SIG-M5 treated with dmso at 0.1 percent for 504 hours (cell line): ENCODE measurements at regions not wholly inside any gene's neighbourhood (a gene's known extent, or its start where the extent isn't known, plus 50 kb on each side); places are given as distances from the start of the nearest gene placed in this dataset.

Experiments used
- DNase-seq: peaks from one replicate; lab custom pipeline; 2025; ENCODE audit not compliant: unreplicated experiment; lab: John Stamatoyannopoulos, UW

DNA sequence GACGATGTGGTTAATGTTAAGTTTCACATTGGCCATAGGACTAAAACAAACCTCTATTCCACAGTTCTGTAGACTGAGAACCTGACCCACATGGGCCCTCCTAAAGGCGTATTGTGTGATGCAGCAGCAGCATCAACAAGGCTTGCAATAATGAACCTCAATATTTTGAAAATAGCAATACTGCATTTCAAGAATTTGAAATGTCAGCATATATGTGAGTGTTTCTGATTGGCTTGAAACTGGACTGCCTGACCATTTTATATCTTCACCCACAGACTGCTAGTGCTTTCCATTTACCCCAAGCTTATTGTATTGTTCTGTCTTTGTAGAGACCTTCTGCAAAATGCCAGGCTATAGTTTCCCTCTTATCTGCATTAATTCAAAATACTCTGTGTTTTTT, 1122.3 kb downstream of the IGSF11 start:
- DNase-seq: no peak

DNA sequence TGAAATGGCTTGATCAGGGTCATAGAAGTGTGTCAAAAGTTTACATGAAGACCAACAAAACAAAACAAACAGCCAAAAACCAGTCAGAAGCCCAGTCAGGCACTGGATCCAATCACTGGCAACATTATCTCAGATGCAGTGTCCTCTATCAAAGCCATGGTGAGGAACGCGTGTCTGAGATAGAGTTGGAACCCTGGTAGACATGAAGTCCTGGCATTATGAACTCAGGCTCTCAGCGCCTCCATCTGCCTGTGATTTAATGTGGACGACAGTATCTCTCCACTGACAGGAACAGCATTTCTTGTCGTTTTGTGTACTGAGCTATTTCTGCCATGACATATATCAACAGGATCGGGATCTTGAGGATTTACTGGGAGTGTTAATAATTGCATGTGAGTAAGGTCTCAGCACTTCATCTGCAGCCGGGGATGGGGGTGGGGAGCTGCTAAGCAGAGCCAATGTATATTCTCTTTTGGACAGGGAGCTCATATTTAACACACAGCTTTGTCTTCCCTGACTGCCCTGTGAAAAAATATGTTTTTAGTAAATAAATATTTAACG, 1120.0 kb downstream of the IGSF11 start:
- no peak for DNase-seq

DNA sequence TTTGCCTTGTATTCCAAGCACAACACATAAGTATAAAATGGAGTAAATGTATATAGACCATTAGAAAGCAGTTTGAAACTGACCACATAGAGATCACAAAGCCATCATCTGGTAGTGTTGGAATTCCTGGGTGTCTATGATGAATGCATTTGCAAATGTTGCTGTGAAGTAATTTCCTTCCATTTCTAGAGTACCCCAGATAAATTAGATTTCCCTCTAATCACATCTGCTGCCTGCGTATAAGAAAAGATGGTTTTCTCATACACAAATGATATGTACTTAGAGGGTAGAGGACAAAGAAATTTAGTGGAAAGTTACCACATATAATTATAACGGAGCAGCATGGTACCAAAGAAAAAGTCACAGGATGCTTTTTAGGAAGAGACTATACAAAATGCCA, 1117.8 kb downstream of the IGSF11 start:
- DNase-seq: no peak

DNA sequence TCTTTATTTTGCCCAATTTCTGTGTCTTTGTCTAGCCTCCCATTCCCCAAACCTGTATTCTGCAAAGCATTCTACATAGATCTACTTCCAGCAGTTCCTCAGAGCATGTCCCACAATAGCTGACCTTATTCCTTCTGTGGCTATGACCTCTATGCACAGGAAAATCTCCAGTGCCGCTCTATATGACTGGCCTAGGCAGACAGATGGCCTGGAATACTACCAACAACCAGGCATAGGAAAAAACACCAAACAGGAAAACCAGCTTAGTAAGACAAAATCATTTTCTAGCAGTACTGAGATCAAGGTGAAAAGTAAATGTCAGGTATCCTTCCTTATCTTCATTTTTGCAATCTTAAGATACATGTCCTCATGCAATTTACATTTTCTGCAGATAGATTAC, 1115.0 kb downstream of the IGSF11 start:
- no peak for DNase-seq

DNA sequence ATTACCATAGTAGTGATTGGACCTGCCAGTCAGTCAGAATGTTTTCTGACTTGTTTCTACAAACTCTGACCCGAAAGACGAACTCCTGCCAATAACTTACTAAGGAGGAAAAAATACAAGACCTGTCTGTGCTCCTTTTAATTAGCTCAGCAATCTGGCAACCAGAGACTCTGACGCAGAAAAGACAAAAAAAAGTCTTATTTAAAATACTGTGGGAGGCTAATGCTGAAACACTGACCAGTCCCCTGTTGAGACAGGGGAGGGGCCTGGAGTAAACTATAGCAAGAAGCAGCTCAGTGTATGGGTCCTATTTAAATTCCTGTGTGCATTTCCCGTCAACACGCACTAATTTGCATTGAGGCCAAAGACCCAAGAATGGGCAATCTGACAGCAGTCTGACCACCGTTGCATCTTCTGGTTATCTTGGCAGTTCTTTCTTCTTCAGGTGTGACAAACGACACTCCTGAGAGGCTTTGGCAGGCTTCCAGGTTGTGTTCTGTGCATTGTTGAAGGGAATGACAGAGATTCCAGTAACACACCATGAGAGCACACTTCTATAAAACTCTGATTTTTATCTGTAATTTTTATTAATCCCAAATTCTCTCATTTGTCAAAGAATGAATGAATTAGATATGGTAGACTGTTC, 1114.3 kb downstream of the IGSF11 start:
- DNase-seq: no peak

DNA sequence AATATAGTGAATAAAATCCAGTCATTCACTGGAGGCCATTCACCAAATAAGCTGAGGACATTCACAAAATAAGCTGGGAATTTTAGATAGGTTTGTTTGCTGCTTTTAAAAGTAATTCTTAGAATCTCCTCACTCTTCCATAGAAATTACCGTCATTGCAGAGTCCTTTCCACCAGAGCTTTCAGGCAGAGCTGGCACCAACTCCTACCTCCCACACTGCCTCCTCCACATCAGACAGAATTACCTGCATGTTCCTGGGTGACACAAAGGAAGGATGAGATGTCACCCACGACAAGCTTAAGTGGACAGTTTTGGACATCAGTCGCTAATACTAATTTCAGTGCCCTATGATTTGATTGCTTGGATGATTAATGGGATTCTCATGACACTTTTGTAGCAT, 1113.2 kb downstream of the IGSF11 start:
- DNase-seq: no peak

DNA sequence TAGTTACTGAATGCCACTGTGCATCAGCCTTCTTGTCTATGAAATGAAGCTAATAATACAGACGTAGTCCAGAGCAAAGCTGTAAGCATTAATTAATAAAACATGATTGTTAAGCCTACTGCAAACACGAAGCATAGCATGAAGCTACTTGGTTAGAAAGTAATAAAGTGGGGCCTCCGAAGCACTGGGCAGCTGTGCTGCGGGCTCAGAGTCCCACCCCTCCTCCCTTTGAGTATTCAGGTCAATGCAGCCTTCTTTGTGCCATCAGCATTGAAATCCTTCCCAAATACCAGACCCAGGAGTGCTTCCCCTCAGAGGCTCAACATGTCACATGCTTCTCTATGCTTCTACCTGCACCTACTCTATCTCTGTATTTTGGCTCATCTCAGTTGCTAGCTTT, 1112.6 kb downstream of the IGSF11 start:
- no peak for DNase-seq

DNA sequence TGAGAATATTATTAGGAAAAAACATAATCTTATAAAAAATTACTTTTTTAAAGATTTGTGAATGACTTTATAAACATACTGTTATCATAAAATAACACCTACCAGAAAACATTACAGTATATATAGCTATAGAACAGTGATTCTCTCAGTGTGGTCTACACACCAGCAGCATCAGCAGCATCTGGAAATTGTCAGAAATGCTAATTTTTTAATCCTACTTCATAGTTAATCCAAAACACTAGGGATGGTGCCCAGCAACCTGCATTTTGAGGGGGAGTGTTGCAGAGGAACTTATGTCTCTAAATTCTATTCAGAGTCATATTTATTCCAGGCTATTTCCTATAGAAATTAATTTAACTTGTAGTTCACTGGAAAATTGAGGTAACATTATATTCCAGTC, 1107.8 kb downstream of the IGSF11 start:
- DNase-seq: no peak

DNA sequence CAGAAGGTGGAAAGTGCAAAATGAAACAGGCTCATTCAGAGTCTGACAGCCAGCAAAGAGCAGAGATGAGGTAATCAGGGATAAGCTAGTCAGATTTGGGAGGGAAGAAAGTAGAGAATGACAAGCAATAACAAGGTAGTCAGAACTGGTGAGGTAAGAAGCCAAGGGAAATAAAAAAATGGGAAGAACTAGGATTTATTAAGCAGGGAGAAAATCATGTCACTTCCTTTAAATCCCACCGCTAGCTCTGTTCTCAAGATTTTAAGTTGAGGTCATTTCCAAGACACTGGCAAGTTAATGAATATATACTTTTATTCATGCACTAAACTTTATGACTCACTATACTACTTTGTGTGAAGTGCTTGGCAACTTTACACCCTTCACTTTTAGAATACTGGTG, 1106.8 kb downstream of the IGSF11 start:
- DNase-seq: no peak

DNA sequence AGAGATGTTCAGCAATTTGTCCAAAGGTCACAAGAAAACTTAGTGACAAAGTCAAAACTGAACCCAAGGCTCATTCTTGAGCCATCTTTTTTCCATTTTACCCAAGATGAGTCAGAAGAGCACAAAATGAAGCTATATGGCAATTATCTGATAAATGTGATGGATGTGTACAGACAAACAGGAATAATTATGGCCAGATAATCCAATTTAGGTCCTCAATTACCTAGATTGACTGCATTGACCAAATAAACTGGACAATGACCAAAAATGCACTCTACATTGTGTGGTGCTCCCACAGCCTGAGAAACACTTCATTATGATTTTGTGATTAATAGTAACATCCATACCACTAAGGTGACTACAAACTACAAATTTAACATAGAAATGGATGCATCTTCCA, 1105.8 kb downstream of the IGSF11 start:
- DNase-seq: no peak

DNA sequence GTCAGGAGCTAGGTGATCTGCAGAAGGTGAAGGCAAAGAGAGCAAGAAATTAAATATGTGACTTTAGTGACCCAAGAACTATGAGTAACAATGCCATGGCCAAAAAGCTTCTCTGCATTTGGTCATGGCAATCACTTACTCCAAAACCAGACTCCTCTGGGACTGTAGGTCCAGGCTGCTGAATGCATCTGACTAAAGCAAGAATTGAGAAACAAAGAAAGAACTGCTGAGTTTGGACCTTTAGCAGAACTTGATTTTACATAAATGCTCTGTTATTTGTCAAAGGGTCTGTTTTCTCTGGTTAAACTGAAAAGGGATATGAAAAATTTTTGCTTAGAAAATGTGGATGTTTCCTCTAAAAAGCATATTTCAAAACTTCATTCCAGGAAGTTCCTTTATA, 1102.2 kb downstream of the IGSF11 start:
- DNase-seq: no peak

DNA sequence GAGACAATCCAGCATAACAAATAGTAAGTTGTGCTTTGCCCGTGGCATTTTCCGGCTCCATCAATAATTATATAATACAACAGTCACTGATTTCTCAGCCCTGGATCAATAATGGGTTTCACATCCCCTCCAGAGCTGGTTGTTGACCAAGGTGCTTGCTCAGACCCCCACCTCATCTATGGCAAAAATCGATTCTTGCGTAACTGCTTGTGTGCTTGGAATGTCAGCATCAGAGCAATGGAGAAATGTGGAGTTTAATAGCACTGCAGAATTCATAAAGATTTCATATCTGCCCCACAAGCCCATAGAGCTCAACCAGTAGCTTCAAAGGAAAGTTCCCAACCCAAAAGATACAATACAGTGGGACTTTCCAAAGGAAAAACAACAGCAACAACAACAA, 1098.5 kb downstream of the IGSF11 start:
- DNase-seq: no peak

DNA sequence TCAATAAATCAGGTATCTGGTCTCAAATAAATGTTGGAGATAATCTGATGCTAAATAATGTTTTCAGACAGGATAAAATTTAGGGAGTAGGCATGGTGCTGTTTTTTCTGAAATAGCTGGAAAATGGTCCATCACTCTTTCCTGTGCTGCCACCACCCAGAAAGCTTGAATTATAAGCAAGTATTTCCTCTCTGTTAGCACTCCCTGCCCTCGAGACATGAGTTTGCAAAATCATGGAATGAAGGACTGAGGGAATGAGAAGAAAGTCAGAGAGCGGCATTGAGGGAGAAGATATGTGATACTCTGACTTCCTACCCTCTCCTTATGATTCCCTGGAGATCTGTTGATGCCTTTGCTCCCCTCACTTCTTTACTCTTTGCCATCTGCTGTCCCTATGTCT, 1095.7 kb downstream of the IGSF11 start:
- no peak for DNase-seq

DNA sequence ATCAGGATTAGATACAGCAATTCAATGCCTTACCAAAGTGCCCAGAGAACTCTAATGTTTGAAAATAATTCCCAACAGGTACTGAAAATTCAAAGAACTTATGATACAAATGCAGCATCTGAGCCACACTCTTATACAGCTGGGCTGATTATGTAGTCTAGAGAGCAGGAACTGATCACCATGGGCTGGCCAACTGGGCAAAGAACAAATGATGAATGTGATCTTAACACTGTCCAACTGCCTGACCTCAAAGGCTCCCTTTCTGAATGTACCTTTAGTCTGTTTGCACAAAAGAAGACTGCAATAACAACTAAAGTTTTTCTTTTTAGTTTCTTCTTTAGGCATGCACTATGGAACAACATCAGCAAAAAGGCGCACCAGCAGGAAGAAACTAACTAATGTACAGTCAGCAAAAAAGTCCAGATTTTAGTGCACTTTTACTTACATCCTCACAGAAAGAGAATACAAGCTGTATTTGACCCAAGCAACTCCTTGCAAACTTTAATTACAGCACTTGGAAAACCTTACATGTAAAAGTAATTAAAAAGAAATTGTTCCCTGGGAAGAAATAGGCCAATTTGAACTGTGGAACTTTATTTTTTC, 1095.1 kb downstream of the IGSF11 start:
- DNase-seq: no peak

DNA sequence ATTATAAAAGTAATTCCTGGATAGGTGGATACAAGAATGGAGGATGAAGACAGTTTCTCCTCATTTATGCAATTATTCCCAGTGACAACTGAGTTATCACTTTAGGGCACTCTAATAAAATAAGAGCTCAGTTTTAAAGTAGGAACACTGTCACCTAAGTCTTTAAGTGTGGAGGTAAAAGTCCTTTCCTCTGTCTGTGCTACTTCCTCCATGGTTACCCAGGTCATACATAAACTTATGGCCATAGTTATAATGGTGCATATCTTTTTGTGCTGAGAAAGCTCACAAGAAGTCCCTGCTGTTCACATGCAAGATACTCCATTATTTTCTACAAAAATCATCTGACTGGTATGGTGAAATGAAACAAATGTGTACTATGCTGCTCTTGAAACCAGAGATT, 1093.6 kb downstream of the IGSF11 start:
- DNase-seq: no peak

DNA sequence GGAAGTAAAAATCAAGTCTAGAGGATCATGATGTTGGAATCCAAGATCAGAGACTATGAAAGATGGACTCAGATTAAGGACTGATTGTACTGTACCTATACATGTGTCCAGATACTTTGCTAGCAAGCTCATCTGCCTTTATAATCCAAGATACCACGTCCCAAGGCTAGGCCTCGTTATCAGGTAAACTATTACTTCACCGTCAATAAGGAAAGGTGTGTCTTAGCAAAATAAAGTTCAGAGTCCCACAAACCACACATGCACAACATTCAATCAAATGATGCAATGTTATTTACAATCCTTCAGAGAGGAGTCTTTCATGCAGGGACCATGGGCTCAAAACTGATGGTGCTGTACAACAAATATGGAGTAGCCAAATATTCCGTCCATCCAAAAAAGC, 1092.9 kb downstream of the IGSF11 start:
- no peak for DNase-seq

DNA sequence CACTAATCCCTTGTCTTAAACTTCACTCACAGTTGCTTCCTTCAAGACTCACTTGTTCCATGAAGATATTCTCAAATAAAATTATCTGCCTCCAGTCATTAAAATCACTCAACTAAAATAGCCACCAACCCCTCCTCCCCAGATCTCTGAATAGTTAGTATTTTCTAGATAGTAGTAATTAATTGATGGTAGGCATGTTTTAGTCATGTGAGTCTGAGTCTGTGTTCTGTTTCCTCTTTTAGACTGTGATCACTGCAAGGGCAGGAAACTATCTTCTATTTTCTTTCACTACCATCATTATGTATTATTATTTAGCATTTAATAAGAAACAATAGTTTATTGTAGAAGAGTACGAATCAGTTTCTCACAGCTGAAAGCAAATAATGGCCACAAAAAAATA, 1080.5 kb downstream of the IGSF11 start:
- DNase-seq: no peak

DNA sequence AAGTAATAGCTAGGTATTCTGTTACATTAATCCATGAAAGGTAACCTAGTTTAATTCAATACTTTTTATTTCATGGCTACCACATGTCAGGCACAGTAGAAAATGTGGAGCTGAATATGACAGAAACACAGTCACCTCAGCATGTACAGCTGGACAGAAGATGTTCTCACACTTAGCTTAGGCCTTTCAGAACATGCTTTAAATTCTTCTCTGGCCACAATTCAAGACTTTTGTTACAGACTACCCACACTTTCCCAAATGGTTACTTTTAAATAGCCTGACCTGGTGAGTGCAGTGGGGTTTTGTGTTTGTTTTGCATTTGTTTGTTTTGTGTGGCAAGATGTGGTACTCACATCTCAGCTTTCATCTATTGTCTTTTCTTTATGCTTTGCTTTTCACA, 1079.5 kb downstream of the IGSF11 start:
- no peak for DNase-seq

DNA sequence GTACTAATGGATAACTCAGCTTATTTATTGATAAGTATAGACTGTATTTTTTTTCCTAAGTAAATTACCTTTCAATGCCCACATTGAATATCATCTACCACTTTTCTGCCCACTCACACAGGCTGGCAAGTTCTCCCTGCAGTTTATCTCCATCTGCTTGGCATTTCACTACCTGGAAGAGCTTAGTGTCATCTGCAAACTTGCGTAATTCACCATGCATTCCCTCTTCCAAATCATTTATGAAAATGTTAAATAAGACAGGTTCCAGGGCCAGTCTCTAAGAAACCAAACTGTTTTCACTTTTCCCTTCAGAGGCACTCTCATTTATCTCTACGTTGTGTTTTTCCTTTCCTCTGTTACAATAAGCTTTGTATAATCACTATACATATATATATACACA, 1076.6 kb downstream of the IGSF11 start:
- DNase-seq: no peak

DNA sequence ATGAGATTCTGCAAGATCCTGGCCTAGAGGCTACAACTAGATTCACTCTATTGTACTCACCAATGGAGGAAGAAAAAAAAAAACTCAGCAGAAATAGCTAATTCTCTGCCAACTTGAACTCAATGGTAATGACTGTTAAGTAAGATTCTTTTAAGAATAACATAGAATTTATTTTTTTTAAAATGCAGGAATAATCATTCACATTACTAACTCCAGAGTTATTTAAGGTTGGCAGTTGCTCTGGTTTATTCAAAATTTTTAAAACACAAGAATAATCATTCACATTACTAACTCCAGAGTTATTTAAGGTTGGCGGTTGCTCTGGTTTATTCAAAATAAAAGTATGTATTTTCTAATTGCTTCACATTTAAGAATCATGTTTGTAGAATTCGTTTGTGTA, 1071.9 kb downstream of the IGSF11 start:
- no peak for DNase-seq

DNA sequence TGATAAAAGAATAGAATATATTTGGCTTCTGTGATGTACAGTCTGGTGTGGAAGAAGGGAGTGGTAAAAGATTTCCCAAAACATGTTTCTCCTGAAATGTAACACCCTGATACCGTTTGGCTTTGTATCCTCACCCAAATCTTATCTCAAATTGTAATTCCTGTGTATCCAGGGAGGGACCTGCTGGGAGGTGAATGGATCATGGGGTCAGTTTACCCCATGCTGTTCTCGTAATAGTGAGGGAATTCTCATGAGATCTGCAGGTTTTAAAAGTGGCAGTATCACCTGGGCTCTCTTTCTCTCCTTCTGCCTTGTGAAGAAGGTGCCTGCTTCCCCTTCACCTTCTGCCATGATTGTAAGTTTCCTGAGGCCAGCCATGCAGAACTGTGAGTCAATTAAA, 1070.8 kb downstream of the IGSF11 start:
- no peak for DNase-seq

DNA sequence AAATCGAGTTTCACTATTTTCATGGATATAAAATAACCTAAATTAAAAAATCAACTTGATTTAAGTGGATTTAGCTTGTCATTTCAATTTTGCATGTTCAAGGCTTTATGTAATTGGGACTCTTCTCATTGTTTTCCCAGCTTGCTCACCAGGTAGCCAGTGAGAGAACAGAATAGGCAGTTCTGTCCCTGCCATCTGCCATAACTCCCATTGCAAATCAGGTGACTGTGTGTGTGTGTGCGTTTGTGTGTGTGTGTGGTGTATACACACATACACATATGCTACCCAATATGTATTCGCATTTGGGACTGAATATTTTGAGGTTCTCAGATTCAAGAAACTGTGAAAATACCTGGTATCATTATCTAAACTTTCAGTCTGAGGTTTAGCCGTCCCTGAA, 1069.8 kb downstream of the IGSF11 start:
- DNase-seq: no peak
